HepG2 (cell line): ENCODE measurements at regions not wholly inside any gene's neighbourhood (a gene's known extent, or its start where the extent isn't known, plus 50 kb on each side); places are given as distances from the start of the nearest gene placed in this dataset.
A peak's percentile ranks its signal among the peaks of the same experiment; 100 is the strongest.

ENCODE experiments used
- ATAC-seq: fragments of 200-7000 bp; cut with Tn5 transposase; 3 replicates; pipeline ENCODE4 v1.9.1; 2020; ENCODE audit warnings: mild to moderate bottlenecking, moderate library complexity
- BruUV-seq: library from RNA; stranded (reverse); fragments of 400-500 nt; replicated peaks from 2 replicates; lab custom pipeline; 2021; lab: Mats Ljungman, UMichigan
- CTCF ChIA-PET: fragments of 300-600 bp; formaldehyde crosslinking; extraction: SDS; loops from one replicate; lab custom pipeline; 2021; ENCODE audit warnings: low total read pairs, inconsistent platforms, low intra/inter-chr PET ratio; lab: Yijun Ruan, JAX
- POLR2A ChIA-PET: fragments of 350-600 bp; sonication (Branson Sonifier 250); formaldehyde crosslinking; loops from one replicate; lab custom pipeline; 2020; ENCODE audit warnings: antibody characterized with exemption, inconsistent platforms; lab: Yijun Ruan, JAX
- DNase-seq: peaks from one replicate; pipeline ENCODE4 v3.0.0-alpha.2; 2015; ENCODE audit warnings: low spot score
- FAIRE-seq: peaks from 3 replicates; lab custom pipeline; 2011; peaks lifted over from hg19 to GRCh38; lab: Jason Lieb, UNC
- H2AFZ ChIP-seq: one replicate; pipeline ENCODE4 v1.6.1; 2011; ENCODE audit warnings: low read length, inconsistent platforms
- H3K27ac ChIP-seq: fragments of 300-600 bp; 3 replicates; pipeline ENCODE4 v1.8.0; 2011; ENCODE audit warnings: mixed run types, mild to moderate bottlenecking, mixed read lengths, low read length, inconsistent platforms; ENCODE audit not compliant: insufficient read depth; ENCODE audit errors: extremely low read length
- H3K27me3 ChIP-seq, 2 experiments: fragments of 200-600 bp in 1 of 2; 2 replicates in 1 of 2; 3 replicates in 1 of 2; pipeline versions ENCODE4 v1.6.0 to v1.8.0; 2011; ENCODE audit warnings: low read length in 2 of 2, mild to moderate bottlenecking in 2 of 2, moderate library complexity in 2 of 2, inconsistent platforms in 1 of 2; ENCODE audit not compliant: insufficient read depth in 2 of 2, control insufficient read depth in 1 of 2
- H3K36me3 ChIP-seq, 2 experiments: fragments of 200-600 bp in 1 of 2; replicated peaks in 1 of 2; 2 replicates in 1 of 2; 3 replicates in 1 of 2; pipeline versions ENCODE4 v1.5.1 to v1.8.0; 2011; ENCODE audit warnings: low read length in 2 of 2, inconsistent platforms in 1 of 2; ENCODE audit not compliant: insufficient read depth in 2 of 2, control insufficient read depth in 1 of 2
- H3K4me1 ChIP-seq: 2 replicates; pipeline ENCODE4 v1.5.1; 2012; ENCODE audit warnings: low read length, inconsistent platforms; ENCODE audit not compliant: insufficient read depth
- H3K4me2 ChIP-seq: 2 replicates; pipeline ENCODE4 v1.6.0; 2011; ENCODE audit warnings: low read depth, low read length, inconsistent platforms
- H3K4me3 ChIP-seq, 3 experiments: fragments of 200-600 bp in 1 of 3; sonication (generic), shearing (Covaris generic) in 1 of 3; replicated peaks in 1 of 3; 2 replicates each; pipeline ENCODE4 v1.5.1; 2011 to 2016; ENCODE audit warnings: low read length in 3 of 3, inconsistent platforms in 2 of 3, low read depth in 2 of 3, mild to moderate bottlenecking in 2 of 3, control low read depth in 1 of 3, mixed read lengths in 1 of 3; ENCODE audit not compliant: insufficient read depth in 1 of 3
- H3K79me2 ChIP-seq: one replicate; pipeline ENCODE4 v1.6.1; 2011; ENCODE audit warnings: low read length, inconsistent platforms; ENCODE audit not compliant: insufficient read depth
- H3K9ac ChIP-seq: 2 replicates; pipeline ENCODE4 v1.6.0; 2011; ENCODE audit warnings: mild to moderate bottlenecking, low read depth, low read length, inconsistent platforms; ENCODE audit not compliant: insufficient read depth
- H3K9me3 ChIP-seq: 2 replicates; pipeline ENCODE4 v1.5.1; 2012; ENCODE audit warnings: mild to moderate bottlenecking, low read length
- H4K20me1 ChIP-seq: 2 replicates; pipeline ENCODE4 v1.6.0; 2011; ENCODE audit warnings: inconsistent platforms, mild to moderate bottlenecking, low read length, moderate library complexity; ENCODE audit not compliant: insufficient read depth
- JDP2 ChIP-seq: sonication (generic); formaldehyde crosslinking; IDR thresholded peaks from 2 replicates; pipeline ENCODE4 v1.8.1; 2022; ENCODE audit warnings: missing genetic modification reagents, borderline replicate concordance
- MAFF ChIP-seq: IDR thresholded peaks from 2 replicates; pipeline ENCODE4 v1.6.1; 2011; ENCODE audit warnings: low read depth, low read length, improper control_type of control experiment
- MAFK ChIP-seq, 2 experiments: IDR thresholded peaks in 1 of 2; conservative IDR thresholded peaks in 1 of 2; 2 replicates each; pipeline ENCODE4 v1.6.1; 2011; ENCODE audit warnings: improper control_type of control experiment in 2 of 2, low read length in 2 of 2
- MAZ ChIP-seq, 2 experiments: sonication (generic) in 1 of 2; formaldehyde crosslinking in 1 of 2; IDR thresholded peaks; 2 replicates each; pipeline versions ENCODE4 v1.5.0 to v1.6.1; 2012 to 2020; ENCODE audit warnings: low read depth in 2 of 2, mild to moderate bottlenecking in 2 of 2, borderline replicate concordance in 1 of 2, improper control_type of control experiment in 1 of 2, low read length in 1 of 2, missing genetic modification reagents in 1 of 2, moderate library complexity in 1 of 2
- NFE2 ChIP-seq: sonication (generic); formaldehyde crosslinking; IDR thresholded peaks from 2 replicates; pipeline ENCODE4 v1.4.0; 2020; ENCODE audit warnings: missing genetic modification reagents
- NFE2L2 ChIP-seq: fragments of 150-350 bp; IDR thresholded peaks from 2 replicates; pipeline ENCODE4 v1.6.1; 2014; ENCODE audit warnings: low read length
- POGK ChIP-seq: sonication (generic); formaldehyde crosslinking; conservative IDR thresholded peaks from 2 replicates; pipeline ENCODE4 v1.8.0; 2022; ENCODE audit warnings: mild to moderate bottlenecking, moderate library complexity, missing genetic modification reagents
- TIGD3 ChIP-seq: sonication (generic); formaldehyde crosslinking; IDR thresholded peaks from 2 replicates; pipeline ENCODE4 v1.5.1; 2020; ENCODE audit warnings: mild to moderate bottlenecking, missing genetic modification reagents, borderline replicate concordance
- ZFAT ChIP-seq: sonication (generic); formaldehyde crosslinking; conservative IDR thresholded peaks from 2 replicates; pipeline ENCODE4 v1.8.1; 2023; ENCODE audit warnings: missing genetic modification reagents, inconsistent platforms
- ZNF609 ChIP-seq: sonication (generic); formaldehyde crosslinking; IDR thresholded peaks from 2 replicates; pipeline ENCODE4 v1.4.0; 2020; ENCODE audit warnings: mild to moderate bottlenecking, missing genetic modification reagents, borderline replicate concordance
- ZNF792 ChIP-seq: IDR thresholded peaks from 2 replicates; pipeline ENCODE4 v1.6.1; 2016
- WGBS: methylation state at CpG from one replicate; pipeline ENCODE4 v1.1.6; 2017; ENCODE audit warnings: low lambda C conversion rate; 5-methylcytosine and 5-hydroxymethylcytosine counted together
- in situ Hi-C: cut with HindIII; loops from 2 replicates; pipeline ENCODE4 v1.10.0; 2017; ENCODE audit warnings: low pct_unique_long_range_greater_than_20kb; ENCODE audit not compliant: extremely low pct_ligation_motif_present
- intact Hi-C: fragments of 100-400 bp; cut with micrococcal nuclease; formaldehyde crosslinking; loops from one replicate; pipeline ENCODE4 v1.10.0; 2022; ENCODE audit not compliant: unreplicated experiment

- no peak for TF ChIP-seq ZNF609 (CRISPR knock-in tag)
Observed at GRCh38 chr6:66900133-66901083, 1193.4 kb upstream of the EYS start (continued).

GRCh38 chr6:66897576-66897975 lies 1190.5 kb upstream of the EYS start:
- WGBS = 35% methylated on average over 2 of the region's 2 CpGs
- H2AFZ ChIP-seq = no peak overlapping the region
- ChIA-PET POLR2A (no interaction called here), CTCF (no interaction called here)
- no peaks in the 10 kb centered on the region for H4K20me1 ChIP-seq
- ATAC-seq (no peak), FAIRE-seq (no peak), DNase-seq (peak; percentile 4)
- H3K4me2 ChIP-seq = no peak overlapping the region
- H3K27ac ChIP-seq = no peak overlapping the region
- intact Hi-C loops (no loop called here), in situ Hi-C loops (no loop called here)
- H3K9ac ChIP-seq = no peak overlapping the region
- H3K4me3 ChIP-seq = no peak overlapping the region
- H3K9me3 ChIP-seq = peaks cover 29% of the 10 kb centered on the region
- BruUV-seq = no TSS peak
- no peaks in the 10 kb centered on the region for H3K36me3 ChIP-seq
- H3K27me3 ChIP-seq = no peaks in the 10 kb centered on the region
- H3K79me2 ChIP-seq = no peaks in the 10 kb centered on the region
- H3K4me1 ChIP-seq = no peaks in the 10 kb centered on the region
- TF ChIP-seq NFE2L2 (peak; percentile 76), ZNF792 (CRISPR knock-in tag) (no peak), JDP2 (CRISPR knock-in tag) (no peak), MAZ (IDR thresholded peaks at IDR 0.05; ENCODE audit: borderline replicate concordance, low read depth, low read length) (no peak), MAZ (CRISPR knock-in tag; IDR thresholded peaks at IDR 0.05; ENCODE audit: low read depth) (no peak), MAFF (peak; percentile 42; the same call in 1 of the 2 replicates), NFE2 (CRISPR knock-in tag) (peak; percentile 26; the same call in 1 of the 2 replicates), MAFK (conservative IDR thresholded peaks at IDR 0.05 in 1 of 2, IDR thresholded peaks at IDR 0.05 in 1 of 2; ENCODE audit: low read length in 2 of 2) (peak; percentile 1 to 33; a peak in 1 of 4 replicates), TIGD3 (CRISPR knock-in tag) (no peak), POGK (no peak), ZFAT (CRISPR knock-in tag) (no peak)
